HuH-7 (cell line): ENCODE measurements at regions not wholly inside any gene's neighbourhood (a gene's known extent, or its start where the extent isn't known, plus 50 kb on each side); places are given as distances from the start of the nearest gene placed in this dataset.
A peak's percentile ranks its signal among the peaks of the same experiment; 100 is the strongest.
"Not testable (repeated sequence)": the region's sequence is repeated elsewhere in the genome, so short reads cannot be mapped to it uniquely, and the experiment has no call there.

Experiments used
- DNase-seq: peaks from one replicate; pipeline ENCODE4 v3.0.0; 2011; ENCODE audit warnings: low spot score

DNA sequence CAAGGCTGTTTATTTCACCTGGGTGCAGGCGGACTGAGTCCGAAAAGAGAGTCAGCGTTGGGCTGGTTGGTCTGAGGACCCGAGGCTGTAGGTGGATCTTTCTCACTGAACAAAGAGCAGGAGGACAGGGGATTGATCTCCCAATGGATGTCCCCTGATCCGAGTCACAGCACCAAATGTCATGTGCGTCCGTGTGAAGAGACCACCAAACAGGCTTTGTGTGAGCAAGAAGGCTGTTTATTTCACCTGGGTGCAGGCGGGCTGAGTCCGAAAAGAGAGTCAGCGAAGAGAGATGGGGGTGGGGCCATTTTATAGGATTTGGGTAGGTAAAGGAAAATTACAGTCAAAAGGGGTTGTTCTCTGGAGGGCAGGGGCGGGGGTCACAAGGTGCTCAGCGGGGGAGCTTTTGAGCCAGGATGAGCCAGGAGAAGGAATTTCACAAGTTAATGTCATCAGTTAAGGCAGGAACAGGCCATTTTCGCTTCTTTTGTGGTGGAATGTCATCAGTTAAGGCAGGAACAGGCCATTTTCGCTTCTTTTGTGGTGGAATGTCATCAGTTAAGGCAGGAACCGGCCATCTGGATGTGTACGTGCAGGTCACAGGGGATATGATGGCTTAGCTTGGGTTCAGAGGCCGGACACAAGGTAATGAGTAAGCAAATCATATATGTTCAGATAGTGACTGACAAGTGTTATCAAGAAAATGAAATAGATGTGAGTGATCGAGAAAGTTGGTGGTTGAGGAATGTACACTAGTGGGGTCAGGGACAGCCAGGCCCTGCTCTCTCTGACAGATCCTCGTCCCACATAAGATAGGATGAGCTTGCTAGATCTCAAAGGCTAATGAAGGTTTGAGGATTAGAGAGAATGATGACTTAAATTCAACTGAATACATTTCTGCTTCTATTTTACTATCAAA lies 760.0 kb downstream of the KCNT2 start:
- not testable (repeated sequence) for DNase-seq

DNA sequence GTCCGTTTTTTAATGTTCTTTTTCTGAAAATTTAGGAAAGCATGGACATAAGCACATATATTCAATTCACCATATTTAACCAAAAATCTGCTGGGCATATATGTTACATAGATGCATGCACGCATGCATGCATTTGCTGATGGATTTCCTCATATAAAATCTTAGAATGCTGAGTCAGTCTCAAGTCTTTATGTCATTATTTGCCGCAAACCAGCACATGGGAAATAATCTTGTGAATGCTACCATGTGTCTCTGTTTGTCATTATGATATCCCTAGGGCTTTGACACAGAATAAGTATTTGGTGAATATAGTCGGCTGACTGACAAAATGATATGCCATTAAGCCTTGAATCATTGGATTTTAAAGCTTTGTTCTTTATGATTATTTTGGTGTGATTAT lies 776.5 kb downstream of the KCNT2 start:
- no peak for DNase-seq

DNA sequence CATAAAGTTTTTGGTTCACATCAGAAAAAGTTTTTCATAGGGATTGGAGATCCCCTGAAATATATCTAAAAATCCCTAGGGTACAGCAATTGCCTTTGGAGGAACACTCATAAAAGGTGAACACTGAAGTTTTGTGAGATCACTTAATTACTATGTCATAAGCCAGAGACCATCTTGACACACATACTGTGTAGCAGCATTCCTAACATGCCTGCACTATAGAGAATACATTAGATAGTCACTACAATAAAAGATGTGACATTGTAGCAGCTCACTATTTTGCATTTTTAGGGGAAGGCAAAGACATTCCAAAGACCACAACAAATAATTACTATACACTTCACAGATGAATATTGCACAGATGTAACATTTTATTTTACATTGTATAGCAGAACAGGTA lies 779.9 kb downstream of the KCNT2 start:
- DNase-seq = no peak

DNA sequence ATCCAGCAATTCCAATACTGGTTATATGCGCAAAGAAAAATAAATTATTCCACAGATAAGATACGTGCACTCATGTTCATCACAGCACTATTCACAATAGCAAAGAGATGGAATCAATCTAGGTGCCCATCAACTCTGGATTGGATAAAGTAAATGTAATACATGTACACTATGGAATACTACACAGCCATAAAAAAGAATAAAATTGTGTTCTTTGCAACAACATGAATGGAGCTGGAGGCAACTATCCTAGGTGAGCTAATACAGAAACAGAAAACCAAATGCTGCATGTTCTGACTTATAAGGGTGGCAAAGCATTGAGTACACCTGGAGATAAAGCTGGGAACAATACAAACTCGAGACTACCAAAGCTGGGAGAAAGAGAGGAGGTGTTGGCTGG lies 787.3 kb downstream of the KCNT2 start:
- no peak for DNase-seq

DNA sequence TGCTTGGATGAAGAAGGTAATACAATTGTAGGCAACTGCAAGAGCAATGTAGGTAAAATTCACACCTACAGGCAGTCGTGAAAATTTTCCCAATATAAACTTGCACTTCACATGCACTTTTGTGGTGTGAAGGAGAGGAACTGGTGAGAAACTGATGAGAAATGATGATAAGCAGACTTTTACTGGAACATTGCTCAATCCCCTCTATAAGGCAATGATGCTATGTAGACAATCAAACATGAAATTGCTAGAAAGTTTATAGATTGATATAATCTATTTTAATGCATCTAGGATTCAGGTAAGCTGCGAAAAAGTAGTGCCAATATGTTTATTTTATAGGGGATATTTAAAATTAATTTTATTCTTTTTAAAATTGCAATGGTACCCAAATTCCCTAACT lies 802.2 kb downstream of the KCNT2 start:
- DNase-seq = no peak

DNA sequence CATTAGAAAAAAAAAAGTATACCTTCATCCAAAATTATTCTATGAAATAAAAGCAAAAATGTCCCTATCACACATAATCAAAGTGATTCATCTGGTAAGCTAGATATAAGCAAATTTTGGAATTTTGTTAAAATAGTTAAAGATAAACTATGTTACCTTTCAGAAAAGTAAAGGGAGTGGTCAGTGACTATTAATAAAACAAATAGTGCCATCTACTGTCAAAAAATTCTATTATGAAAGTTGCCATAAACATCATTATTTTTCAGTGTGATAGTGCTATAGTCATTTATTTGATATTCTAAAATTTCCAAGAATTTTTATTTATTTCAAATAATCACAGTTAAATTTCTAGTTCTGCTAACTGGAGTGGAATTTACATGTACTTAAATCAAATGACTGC lies 803.7 kb downstream of the KCNT2 start:
- DNase-seq = no peak

DNA sequence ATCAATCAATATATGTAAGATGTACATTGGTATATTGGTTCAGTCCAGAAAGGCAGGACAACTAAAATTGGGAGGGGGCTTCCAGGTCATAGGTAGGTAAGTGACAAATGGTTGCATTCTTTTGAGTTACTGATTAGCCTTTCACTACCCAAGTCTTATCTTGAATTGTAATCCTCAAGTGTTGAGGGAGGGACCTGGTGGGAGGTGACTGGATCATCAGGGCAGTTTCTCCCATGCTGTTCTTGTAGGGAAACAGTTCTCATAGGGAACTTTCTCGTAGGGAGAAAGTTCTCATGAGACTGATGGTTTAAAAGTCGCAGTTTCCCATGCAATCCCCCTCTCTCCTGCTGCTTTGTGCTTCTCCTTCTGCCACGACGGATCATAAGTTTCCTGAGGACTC lies 809.2 kb downstream of the KCNT2 start:
- no peak for DNase-seq

DNA sequence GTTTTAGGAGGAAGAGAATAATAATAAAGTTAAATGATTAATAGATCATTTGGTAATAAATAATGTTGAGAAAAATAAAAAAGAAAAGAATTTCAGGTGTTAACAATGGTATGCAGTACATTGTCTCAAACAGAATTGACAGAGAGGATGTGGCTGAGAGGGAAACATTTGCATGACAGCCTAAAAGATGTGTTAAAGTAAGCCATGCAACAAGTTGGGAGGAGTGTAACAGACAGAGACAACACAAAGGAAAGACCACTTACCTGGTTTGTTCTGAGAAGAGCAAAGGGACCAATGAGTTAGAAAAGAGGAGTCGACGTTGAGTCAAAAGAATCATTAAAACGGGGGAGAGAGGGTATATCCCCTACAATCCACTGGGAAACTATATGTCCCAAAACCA lies 814.0 kb downstream of the KCNT2 start:
- no peak for DNase-seq

DNA sequence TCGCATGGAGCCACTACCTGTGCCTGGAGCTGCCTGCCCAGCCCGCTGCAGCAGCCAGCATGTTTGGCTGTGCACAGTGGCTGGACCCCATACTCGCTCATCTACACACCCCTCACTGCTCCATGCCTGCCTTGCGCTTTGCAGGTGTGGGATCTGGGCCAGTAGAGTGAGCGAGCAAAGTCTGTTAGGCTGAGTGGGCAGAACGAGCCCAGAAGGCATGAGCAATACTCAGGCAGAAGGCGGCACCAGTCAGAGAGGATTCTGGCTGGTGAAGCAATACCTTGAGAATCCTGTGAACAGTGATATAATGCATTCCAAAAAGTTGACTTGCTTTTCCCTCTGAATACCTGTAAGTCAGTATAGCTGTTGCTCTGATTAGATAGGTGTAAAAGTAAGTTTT lies 816.4 kb downstream of the KCNT2 start:
- no peak for DNase-seq

DNA sequence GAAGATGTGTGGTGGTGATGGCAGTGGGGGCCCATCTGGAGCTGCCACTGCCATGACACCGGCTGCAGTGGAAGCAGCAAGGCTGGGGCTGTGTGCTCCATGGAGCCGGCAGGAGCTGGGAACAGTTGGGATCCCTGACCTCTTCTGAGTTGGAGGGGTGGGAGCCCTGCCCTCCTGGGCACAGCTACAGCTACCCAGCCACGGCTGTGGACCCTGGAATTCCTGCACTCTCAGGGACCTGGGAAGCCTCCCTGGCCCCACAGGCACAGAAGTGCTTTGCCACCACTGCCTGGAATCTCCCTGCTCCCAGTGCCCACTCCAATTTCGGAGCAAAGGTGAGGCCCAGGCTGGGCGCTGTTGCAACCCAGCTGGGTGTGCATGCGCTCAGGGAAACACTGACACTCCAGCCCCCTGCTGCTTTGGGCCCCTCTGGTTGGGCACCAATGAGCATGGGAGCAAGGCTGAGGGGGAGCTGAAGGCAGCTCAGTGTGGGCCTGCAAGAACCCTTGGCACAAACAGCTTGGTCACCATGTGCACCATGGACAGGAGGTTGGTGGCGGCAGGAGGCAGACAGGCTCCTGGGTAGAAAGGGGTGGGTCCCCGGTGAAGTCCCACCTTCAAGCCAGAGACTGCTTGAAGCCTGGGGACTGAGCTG lies 817.6 kb downstream of the KCNT2 start:
- DNase-seq = no peak

DNA sequence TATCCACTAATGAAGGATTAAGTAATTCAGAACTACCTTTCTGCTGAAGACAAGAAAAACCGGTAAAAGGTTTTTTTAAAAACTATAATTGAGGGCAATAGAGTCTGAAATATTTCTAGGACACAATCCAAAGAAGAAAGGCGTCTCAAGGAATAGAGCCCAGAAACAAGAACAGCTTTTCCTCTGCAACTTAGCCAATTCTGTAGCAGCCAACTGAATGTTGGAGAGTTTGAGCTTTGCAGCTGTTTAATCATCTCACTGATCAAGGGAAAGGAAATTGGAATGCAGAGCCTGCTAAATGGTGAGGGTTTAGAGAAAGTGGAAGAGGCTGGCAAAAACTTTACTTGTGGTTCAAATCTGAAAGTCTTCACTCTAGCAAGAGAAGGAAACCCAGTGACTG lies 818.9 kb downstream of the KCNT2 start:
- no peak for DNase-seq

DNA sequence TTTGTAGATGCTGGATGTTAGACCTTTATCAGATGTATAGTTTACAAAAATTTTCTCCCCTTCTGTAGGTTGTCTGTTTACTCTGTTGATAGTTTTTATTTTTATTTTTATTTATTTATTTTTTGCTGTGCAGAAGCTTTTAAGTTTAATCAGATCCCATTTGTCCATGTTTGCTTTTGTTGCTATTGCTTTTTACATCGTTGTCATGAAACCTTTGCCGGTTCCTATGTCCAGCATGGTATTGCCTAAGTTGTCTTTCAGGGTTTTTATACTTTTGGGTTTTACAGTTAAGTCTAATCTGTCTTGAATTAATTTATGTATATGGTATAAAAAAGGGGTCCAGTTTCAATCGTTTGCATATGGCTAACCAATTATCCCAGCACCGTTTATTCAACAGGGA lies 819.5 kb downstream of the KCNT2 start:
- DNase-seq = no peak

DNA sequence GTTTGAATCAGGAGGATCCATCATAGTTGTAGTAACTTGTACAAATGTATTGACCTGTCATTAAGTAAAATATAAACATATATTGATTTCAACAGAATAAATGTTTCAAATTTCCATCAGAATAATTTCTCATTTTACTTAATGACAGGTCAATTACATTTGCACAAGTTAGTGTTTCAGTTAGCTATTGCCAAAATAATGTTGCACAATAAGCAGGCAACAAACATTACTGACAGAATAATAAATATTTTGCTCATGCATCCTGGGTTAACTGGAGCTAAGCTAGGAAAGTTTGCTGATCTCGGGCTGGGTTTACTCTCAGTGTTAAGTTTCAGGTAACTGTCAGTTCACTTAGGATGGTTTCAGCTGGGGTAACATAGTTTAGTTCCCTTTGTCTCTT lies 822.4 kb downstream of the KCNT2 start:
- no peak for DNase-seq

DNA sequence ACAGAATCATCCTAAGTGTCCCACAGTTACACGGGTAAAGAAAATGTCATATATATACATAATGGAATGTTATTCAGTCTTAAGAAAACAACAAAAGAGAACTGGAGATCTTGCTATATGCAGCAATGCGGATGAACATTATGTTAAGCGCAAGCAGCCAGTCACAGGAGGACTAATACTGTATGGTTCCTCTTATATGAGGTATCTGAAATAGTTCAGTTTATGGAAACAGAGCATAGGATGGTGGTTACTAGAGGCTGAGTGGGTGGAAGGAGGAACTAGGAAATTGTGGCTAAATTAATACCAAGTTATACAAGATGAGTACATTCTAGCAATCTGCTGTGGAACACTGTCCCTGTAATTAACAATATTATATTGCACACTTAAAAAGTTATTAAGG lies 834.3 kb downstream of the KCNT2 start:
- no peak for DNase-seq

DNA sequence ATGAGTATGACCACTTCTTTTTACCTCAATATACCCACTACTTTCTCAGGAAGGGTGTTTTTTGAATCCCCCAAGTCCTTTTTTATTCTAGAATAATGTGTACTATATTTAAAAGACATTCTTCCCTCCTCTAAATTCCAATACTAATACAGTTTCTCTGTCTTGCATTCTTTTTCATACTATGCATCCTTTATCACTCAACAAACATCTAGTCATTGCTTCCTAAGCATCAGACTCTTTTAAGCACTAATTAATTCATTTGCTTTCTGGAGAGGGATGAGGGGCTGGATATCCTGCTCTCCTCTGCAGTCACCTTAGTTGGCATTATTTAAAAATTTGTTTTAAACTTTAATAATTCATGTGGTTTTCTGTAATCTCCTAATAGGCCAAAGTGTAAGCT lies 838.8 kb downstream of the KCNT2 start:
- no peak for DNase-seq

DNA sequence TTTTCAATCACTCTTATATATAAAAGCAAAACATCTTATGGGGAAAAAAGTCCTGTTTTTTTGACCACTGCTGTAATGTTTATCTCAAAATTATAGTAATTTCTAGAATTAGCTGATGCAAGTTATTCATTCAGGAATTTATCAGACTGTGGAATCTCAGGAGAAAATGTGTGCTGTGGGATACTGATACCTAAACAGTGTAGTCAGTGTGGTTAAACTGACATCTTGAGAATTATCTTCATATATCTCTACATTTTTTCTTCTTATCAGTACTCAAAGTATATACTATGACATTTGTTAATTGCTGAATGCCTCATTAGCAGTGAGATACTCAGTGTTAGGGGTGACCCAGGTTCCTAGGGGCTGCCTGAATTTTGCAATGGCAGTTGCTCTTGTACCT lies 839.3 kb downstream of the KCNT2 start:
- no peak for DNase-seq

DNA sequence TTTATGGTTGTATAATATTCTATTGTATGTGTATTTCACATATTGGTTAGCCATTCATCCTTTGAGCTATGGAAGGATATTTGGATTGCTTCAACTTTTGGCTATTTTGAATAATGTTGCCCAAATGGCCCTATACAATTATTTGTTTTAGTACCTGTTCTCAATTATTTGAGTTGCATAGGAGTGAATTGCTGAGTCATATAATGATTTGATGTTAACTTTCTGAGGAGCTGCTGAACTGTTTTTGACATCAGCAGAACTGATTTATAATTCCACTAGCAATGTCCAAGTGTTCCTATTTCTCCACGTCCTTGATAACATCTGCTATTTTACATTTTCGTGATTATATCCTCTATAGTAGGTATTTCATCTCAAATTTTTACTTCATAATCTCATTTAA lies 839.9 kb downstream of the KCNT2 start:
- no peak for DNase-seq

DNA sequence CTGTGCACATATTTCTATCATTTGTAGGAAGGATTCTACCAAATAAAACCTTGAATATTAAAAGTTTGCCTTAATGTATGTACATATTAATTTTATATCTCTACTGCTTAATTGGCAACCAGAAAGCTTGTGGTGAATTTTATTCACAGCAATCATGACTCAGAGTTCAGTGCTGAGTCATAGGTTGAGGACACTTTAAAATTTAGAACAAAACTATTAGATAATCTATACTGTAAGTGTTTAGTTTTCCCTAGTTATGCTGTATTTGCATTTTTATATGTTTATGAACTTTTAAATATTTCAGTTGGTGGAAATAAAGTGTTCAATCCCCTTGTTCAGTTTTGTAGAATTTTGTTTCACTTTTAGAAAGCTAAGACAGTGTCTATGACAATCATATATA lies 841.5 kb downstream of the KCNT2 start:
- DNase-seq = no peak

DNA sequence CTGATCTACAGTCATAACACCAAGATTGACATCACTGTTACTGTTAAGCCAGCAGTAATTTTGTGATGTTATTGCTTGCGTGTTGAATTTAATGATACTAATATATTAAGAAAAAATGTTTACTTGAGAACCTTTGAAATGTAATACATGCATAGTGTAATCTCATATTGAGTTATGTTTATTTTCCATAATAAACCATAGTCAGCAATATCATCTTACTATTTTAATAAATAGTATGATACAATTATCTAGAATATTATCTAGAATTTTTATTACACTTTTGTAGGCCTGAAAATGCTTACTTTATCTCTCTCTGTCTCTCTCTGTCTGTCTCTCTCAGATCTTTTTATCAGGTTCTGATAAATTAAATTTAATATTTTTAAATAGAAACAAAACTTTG lies 843.1 kb downstream of the KCNT2 start:
- no peak for DNase-seq

DNA sequence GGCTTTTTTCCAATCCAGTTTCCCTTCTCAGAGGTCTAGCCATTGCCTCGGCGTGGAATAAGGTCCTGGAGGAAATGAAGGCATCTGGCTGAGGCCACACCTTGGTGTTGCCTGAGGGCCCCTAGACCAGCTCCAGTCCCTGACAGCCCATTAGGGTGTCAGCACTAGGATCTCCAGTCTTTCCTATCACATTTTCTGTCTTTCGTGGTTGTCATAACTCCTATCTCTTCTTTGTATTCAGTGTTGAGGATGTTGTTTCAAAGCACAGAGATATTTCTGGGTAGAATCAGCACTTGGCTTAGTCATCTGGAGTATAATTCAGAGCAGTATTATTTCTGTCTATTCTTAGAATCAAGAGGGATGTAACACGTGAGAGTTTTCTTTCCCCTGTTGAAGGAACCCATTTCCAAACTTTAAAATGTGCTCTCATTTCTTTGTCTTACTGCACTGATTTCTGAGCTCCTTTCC lies 844.3 kb downstream of the KCNT2 start:
- DNase-seq = no peak

DNA sequence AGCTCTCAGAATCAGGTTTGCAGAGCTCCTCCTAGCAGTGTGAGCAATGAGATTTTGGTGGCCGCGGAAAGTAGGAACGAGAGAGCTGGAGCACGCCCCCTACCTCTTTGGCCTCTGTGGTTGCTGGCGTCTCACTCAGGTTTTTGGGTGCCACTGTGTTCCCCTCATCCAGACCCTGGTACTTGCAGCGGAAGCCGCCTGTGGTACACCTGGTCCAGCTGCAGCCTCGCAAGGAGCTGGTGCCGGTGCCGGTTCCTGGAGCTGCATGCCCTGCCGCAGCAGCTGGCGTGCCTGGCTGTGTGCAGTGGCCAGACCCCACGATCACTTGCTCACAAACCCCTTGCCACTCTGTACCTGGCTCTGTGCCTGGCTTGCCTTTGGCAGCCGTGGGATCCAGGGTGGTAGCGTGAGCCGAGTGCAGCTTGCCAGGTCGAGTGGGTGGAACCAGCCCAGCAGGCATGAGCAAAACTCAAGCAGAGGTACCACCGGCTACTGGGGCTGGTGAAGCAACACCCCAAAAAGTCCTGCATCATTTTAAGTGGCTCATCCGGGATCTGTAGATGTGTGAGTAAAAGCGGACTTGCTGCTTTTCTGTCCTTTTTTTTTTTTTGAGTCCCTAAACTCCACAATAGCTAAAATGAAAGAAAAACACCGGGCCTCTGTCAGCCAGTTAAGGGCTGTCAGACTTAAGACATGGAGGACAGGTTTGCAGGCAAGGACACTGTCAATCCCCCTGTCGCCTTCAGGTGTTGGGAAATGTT lies 844.9 kb downstream of the KCNT2 start:
- peak; percentile 12 for DNase-seq

DNA sequence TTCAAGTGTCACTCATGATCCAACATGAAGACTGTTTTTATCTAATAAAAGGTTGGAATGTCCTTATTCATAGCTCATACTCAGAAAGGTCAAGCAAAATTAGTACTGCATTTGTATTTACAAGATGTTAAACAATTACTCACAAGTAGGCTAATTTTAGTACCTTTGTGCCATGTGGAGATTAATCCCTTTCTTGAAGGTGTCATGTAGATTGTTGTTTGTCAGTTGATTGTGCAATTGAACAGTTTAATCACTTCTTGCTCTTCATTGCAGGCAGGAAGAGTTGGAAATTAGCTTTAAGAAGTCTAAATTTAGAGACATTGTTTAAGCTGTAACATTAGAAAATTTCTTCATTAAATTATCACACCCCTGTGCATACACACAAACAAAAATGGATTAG lies 847.1 kb downstream of the KCNT2 start:
- DNase-seq = no peak

DNA sequence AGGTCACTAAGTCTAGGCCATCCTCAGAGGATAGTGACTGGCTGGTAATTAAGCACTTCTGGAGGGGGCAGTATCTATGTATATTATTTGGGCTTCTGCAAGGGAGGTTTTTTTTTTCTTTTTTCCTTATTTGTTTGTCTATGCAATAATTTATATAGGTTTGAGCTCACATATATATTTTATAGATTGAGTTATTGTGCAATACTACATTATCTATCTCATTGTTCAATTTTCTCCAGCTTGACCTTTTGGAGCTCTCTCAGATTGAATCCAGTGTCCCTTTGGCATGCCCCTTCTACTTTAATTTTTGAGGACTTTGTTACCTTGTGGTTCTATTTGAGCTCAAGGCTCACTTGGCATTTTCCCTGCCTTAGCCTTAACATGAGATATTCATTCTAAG lies 852.1 kb downstream of the KCNT2 start:
- DNase-seq = no peak
